Fibroblast of villous mesenchyme (primary cell): ENCODE measurements at regions not wholly inside any gene's neighbourhood (a gene's known extent, or its start where the extent isn't known, plus 50 kb on each side); places are given as distances from the start of the nearest gene placed in this dataset.

ENCODE experiments used
- DNase-seq: peaks from one replicate; pipeline ENCODE4 v3.0.0-alpha.2; 2010; ENCODE audit warnings: low read depth
- H3K4me3 ChIP-seq: 2 replicates; pipeline ENCODE4 v1.5.1; 2011; ENCODE audit warnings: low read depth, mild to moderate bottlenecking, low read length
- CTCF ChIP-seq: IDR thresholded peaks from 2 replicates; pipeline ENCODE4 v1.5.1; 2012; ENCODE audit warnings: low read depth, mild to moderate bottlenecking, low read length; ENCODE audit not compliant: insufficient read depth

- no peak overlapping the region for H3K4me3 ChIP-seq
- no peak for DNase-seq
Observed at GRCh38 chr3:64349551-64349950, 124.3 kb upstream of the PRICKLE2 start.

GRCh38 chr3:64345371-64345770 lies 120.1 kb upstream of the PRICKLE2 start:
- peak; percentile 94 for DNase-seq
- no peak overlapping the region for H3K4me3 ChIP-seq
- TF ChIP-seq CTCF, result no peak

More at GRCh38 chr3:64349551-64349950, 124.3 kb upstream of the PRICKLE2 start:
- TF ChIP-seq CTCF, result no peak

- TF ChIP-seq CTCF, result no peak
- DNase-seq, result peak; percentile 93
Observed at GRCh38 chr3:64344721-64345207, 119.5 kb upstream of the PRICKLE2 start.

GRCh38 chr3:64343689-64344430 lies 118.6 kb upstream of the PRICKLE2 start:
- TF ChIP-seq CTCF, result no peak
- H3K4me3 ChIP-seq, result no peak overlapping the region
- peak; percentile 75 for DNase-seq

More at GRCh38 chr3:64344721-64345207, 119.5 kb upstream of the PRICKLE2 start:
- H3K4me3 ChIP-seq, result no peak overlapping the region

- TF ChIP-seq CTCF, result no peak
- DNase-seq, result peak; percentile 97
- no peak overlapping the region for H3K4me3 ChIP-seq
Observed at GRCh38 chr3:64342940-64343688, 117.8 kb upstream of the PRICKLE2 start.

- H3K4me3 ChIP-seq, result no peak overlapping the region
- TF ChIP-seq CTCF, result no peak
- peak; percentile 36 for DNase-seq
Observed at GRCh38 chr3:64341296-64341695, 116.0 kb upstream of the PRICKLE2 start.
